Natural killer cell (primary cell): ENCODE measurements at regions not wholly inside any gene's neighbourhood (a gene's known extent, or its start where the extent isn't known, plus 50 kb on each side); places are given as distances from the start of the nearest gene placed in this dataset.
"Not testable (repeated sequence)": the region's sequence is repeated elsewhere in the genome, so short reads cannot be mapped to it uniquely, and the experiment has no call there.

Source experiments
- ATAC-seq, 3 donors: fragments of 150-1000 bp in 2 of 3; fragments of 200-7000 bp in 1 of 3; cut with Tn5 transposase; 1 replicate in 1 of 3; 2 replicates in 2 of 3; pipeline ENCODE4 v1.10.0; 2021; ENCODE audit warnings: mild to moderate bottlenecking in 2 of 3, moderate library complexity in 2 of 3
- DNase-seq, 2 donors: peaks; one replicate each; pipeline versions ENCODE4 v3.0.0 to v3.0.0-alpha.2; 2013 to 2021; ENCODE audit warnings: mixed read lengths in 1 of 2
- H3K27ac ChIP-seq: one replicate; pipeline ENCODE4 v1.5.1; 2013; ENCODE audit warnings: mild to moderate bottlenecking, low read length
- H3K27me3 ChIP-seq: one replicate; pipeline ENCODE4 v1.6.1; 2013; ENCODE audit warnings: low read length; ENCODE audit not compliant: control insufficient read depth, insufficient read depth
- H3K36me3 ChIP-seq: one replicate; pipeline ENCODE4 v1.6.1; 2013; ENCODE audit warnings: low read length; ENCODE audit not compliant: control insufficient read depth, insufficient read depth
- H3K4me1 ChIP-seq: one replicate; pipeline ENCODE4 v1.6.1; 2013; ENCODE audit warnings: low read length; ENCODE audit not compliant: control insufficient read depth, insufficient read depth
- H3K4me3 ChIP-seq: one replicate; pipeline ENCODE4 v1.5.1; 2013; ENCODE audit warnings: low read length
- H3K9me3 ChIP-seq: one replicate; pipeline ENCODE4 v1.6.1; 2013; ENCODE audit warnings: low read length; ENCODE audit not compliant: control insufficient read depth, insufficient read depth
- H3K27ac Mint-ChIP-seq, 2 donors: one replicate each; pipeline ENCODE4 v1.8.0; 2022; ENCODE audit warnings: mild to moderate bottlenecking in 2 of 2, mixed read lengths in 2 of 2, moderate library complexity in 1 of 2
- H3K27me3 Mint-ChIP-seq, 2 donors: one replicate each; pipeline ENCODE4 v1.8.0; 2022; ENCODE audit warnings: low read depth in 2 of 2, mixed read lengths in 2 of 2
- H3K36me3 Mint-ChIP-seq: one replicate; pipeline ENCODE4 v1.8.0; 2022; ENCODE audit warnings: mixed read lengths
- H3K4me1 Mint-ChIP-seq, 2 donors: one replicate each; pipeline ENCODE4 v1.8.0; 2022; ENCODE audit warnings: mixed read lengths in 2 of 2
- H3K4me3 Mint-ChIP-seq: one replicate; pipeline ENCODE4 v1.8.0; 2022; ENCODE audit warnings: mild to moderate bottlenecking, moderate library complexity, mixed read lengths
- H3K9me3 Mint-ChIP-seq, 2 donors: one replicate each; pipeline ENCODE4 v1.8.0; 2022; ENCODE audit warnings: mixed read lengths in 2 of 2
- WGBS: methylation state at CpG from one replicate; pipeline ENCODE4 v1.1.7; 2013; ENCODE audit warnings: missing lambda C conversion rate; ENCODE audit not compliant: insufficient coverage; 5-methylcytosine and 5-hydroxymethylcytosine counted together
- intact Hi-C: fragments of 100-400 bp; cut with micrococcal nuclease; formaldehyde crosslinking; loops from one replicate; pipeline ENCODE4 v1.14.2; 2022
- TF ChIP-seq, protein P1 (sequence below): fragments of 200-600 bp; IDR thresholded peaks from one replicate; pipeline ENCODE4 v1.8.0; 2022; ENCODE audit warnings: antibody characterized with exemption

DNA sequence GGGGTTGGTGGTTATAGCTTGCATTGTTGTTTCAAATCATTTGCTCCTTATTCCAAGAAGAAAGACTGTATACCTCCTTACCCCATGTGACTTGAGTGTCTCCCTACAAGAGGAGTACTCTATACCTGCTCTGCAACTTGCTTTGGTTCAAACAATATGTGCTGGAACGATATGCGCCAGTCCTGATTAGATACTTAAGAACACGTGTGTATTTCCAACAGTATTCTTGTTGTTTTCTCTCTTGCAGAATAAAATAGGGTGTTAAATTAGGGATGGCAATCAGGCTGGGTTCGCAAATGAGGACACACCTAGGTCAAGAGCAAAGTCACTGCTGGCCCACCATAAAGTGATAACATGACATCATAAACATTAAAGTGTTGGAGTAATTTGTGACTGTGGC, 895.0 kb upstream of the SLITRK1 start:
- H3K27ac Mint-ChIP-seq, result no peak overlapping the region
- H3K4me3 ChIP-seq, result no peak overlapping the region
- 96% methylated on average over 4 of the region's 4 CpGs for WGBS
- intact Hi-C loops, result no loop called here
- H3K9me3 ChIP-seq, result no peaks in the 10 kb centered on the region
- no peaks in the 10 kb centered on the region for H3K4me1 Mint-ChIP-seq
- H3K27ac ChIP-seq, result no peak overlapping the region
- no peak overlapping the region for H3K4me3 Mint-ChIP-seq
- ATAC-seq (no peak), DNase-seq (no peak)
- H3K4me1 ChIP-seq, result no peaks in the 10 kb centered on the region
- H3K9me3 Mint-ChIP-seq, result peaks cover 19 to 32% of the 10 kb centered on the region in 2 donors
- no peaks in the 10 kb centered on the region for H3K27me3 Mint-ChIP-seq
- no peaks in the 10 kb centered on the region for H3K36me3 Mint-ChIP-seq
- no peaks in the 10 kb centered on the region for H3K36me3 ChIP-seq
- no peaks in the 10 kb centered on the region for H3K27me3 ChIP-seq
- TF ChIP-seq, protein P1, sequence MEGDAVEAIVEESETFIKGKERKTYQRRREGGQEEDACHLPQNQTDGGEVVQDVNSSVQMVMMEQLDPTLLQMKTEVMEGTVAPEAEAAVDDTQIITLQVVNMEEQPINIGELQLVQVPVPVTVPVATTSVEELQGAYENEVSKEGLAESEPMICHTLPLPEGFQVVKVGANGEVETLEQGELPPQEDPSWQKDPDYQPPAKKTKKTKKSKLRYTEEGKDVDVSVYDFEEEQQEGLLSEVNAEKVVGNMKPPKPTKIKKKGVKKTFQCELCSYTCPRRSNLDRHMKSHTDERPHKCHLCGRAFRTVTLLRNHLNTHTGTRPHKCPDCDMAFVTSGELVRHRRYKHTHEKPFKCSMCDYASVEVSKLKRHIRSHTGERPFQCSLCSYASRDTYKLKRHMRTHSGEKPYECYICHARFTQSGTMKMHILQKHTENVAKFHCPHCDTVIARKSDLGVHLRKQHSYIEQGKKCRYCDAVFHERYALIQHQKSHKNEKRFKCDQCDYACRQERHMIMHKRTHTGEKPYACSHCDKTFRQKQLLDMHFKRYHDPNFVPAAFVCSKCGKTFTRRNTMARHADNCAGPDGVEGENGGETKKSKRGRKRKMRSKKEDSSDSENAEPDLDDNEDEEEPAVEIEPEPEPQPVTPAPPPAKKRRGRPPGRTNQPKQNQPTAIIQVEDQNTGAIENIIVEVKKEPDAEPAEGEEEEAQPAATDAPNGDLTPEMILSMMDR, result no peak

GRCh38 chr13:84776593-84776992, 894.3 kb upstream of the SLITRK1 start:
- Mint-ChIP-seq H3K4me3 (no peak overlapping the region), H3K9me3 (peaks cover 18 to 29% of the 10 kb centered on the region in 2 donors), H3K27me3 (no peaks in the 10 kb centered on the region), H3K27ac (no peak overlapping the region), H3K36me3 (no peaks in the 10 kb centered on the region), H3K4me1 (no peaks in the 10 kb centered on the region)
- H3K9me3 ChIP-seq, result no peaks in the 10 kb centered on the region
- WGBS, result 88% methylated on average over 2 of the region's 2 CpGs
- H3K27me3 ChIP-seq, result no peaks in the 10 kb centered on the region
- ATAC-seq (no peak), DNase-seq (no peak)
- no peak overlapping the region for H3K27ac ChIP-seq
- H3K4me3 ChIP-seq, result no peak overlapping the region
- TF ChIP-seq, protein P1, result no peak
- no peaks in the 10 kb centered on the region for H3K4me1 ChIP-seq
- no peaks in the 10 kb centered on the region for H3K36me3 ChIP-seq
- intact Hi-C loops, result no loop called here

- H3K36me3 ChIP-seq, intact Hi-C loops, H3K4me1 Mint-ChIP-seq, H3K4me3 Mint-ChIP-seq, H3K27me3 ChIP-seq, H3K9me3 ChIP-seq, H3K27ac ChIP-seq, ATAC-seq, H3K4me3 ChIP-seq, H3K36me3 Mint-ChIP-seq, H3K27ac Mint-ChIP-seq, H3K27me3 Mint-ChIP-seq, H3K4me1 ChIP-seq, DNase-seq: not testable (repeated sequence)
- H3K9me3 Mint-ChIP-seq, result peaks cover 15 to 27% of the 10 kb centered on the region in 2 donors
- 80% methylated on average over 8 of the region's 9 CpGs for WGBS
Observed at GRCh38 chr13:84775920-84776319, 893.6 kb upstream of the SLITRK1 start.

- Mint-ChIP-seq H3K4me3 (no peak overlapping the region), H3K27me3 (no peaks in the 10 kb centered on the region), H3K4me1 (no peaks in the 10 kb centered on the region), H3K9me3 (peaks cover 9 to 19% of the 10 kb centered on the region in 2 donors), H3K27ac (no peak overlapping the region), H3K36me3 (no peaks in the 10 kb centered on the region)
- H3K27me3 ChIP-seq, result no peaks in the 10 kb centered on the region
- no CpG with 5 or more reads among the region's 2 CpGs for WGBS
- no peaks in the 10 kb centered on the region for H3K36me3 ChIP-seq
- intact Hi-C loops, result no loop called here
- H3K4me1 ChIP-seq, result no peaks in the 10 kb centered on the region
- H3K9me3 ChIP-seq, result no peaks in the 10 kb centered on the region
- DNase-seq (no peak), ATAC-seq (no peak)
- no peak overlapping the region for H3K4me3 ChIP-seq
- TF ChIP-seq, protein P1, result no peak
- H3K27ac ChIP-seq, result no peak overlapping the region
Observed at GRCh38 chr13:84774111-84774510, 891.8 kb upstream of the SLITRK1 start.
